VCaP (cell line): ENCODE measurements at regions not wholly inside any gene's neighbourhood (a gene's known extent, or its start where the extent isn't known, plus 50 kb on each side); places are given as distances from the start of the nearest gene placed in this dataset.

Experiments
- H3K27ac ChIP-seq: fragments of 450-650 bp; 2 replicates; pipeline ENCODE4 v1.5.1; 2017
- TF ChIP-seq, protein P1 (sequence below): fragments of 450-650 bp; conservative IDR thresholded peaks from 2 replicates; pipeline ENCODE4 v1.5.1; 2017; ENCODE audit warnings: mild to moderate bottlenecking, moderate library complexity

DNA sequence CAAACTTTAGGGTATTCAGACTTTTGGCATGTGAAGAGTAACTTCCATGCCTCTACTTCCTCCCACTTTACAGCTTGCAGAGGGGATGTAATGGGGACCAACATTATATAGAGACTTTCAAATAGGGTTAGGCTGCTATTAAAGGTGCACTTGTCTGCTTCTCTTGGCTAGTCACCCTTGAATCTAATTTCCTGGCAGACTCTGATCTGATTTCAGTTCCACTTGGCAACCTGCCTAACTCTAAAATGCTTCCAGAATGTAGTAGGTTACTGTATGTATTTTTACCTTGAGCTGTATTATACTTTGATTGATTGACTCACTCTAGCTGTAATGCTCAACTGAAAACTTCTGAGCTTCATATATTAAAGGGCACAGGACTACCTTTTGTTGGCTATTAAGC, 693.4 kb downstream of the KCTD16 start:
- TF ChIP-seq, protein P1, sequence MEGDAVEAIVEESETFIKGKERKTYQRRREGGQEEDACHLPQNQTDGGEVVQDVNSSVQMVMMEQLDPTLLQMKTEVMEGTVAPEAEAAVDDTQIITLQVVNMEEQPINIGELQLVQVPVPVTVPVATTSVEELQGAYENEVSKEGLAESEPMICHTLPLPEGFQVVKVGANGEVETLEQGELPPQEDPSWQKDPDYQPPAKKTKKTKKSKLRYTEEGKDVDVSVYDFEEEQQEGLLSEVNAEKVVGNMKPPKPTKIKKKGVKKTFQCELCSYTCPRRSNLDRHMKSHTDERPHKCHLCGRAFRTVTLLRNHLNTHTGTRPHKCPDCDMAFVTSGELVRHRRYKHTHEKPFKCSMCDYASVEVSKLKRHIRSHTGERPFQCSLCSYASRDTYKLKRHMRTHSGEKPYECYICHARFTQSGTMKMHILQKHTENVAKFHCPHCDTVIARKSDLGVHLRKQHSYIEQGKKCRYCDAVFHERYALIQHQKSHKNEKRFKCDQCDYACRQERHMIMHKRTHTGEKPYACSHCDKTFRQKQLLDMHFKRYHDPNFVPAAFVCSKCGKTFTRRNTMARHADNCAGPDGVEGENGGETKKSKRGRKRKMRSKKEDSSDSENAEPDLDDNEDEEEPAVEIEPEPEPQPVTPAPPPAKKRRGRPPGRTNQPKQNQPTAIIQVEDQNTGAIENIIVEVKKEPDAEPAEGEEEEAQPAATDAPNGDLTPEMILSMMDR, result no peak
- H3K27ac ChIP-seq, result no peak overlapping the region

DNA sequence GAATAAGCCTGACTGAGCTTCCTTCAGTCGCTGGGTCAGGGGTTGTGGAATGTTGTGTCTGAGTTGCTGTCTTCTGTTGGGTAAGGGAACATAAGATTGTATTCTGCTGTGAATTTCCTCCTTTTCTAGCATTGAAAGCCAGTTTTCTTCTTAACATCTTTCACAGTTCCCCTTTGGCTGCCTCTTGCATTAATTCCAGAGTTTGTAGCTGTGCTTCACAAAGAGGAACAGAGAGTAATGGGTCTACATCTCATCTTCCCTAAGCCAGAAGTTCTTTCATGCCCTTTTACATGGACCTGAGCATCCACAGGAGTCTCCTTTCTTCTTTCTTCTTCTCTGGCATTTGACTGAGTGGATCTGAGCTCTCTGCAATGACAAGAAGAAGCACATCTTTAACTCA, 686.8 kb downstream of the KCTD16 start:
- TF ChIP-seq, protein P1, result no peak
- H3K27ac ChIP-seq, result peak overlapping the region; percentile 71

DNA sequence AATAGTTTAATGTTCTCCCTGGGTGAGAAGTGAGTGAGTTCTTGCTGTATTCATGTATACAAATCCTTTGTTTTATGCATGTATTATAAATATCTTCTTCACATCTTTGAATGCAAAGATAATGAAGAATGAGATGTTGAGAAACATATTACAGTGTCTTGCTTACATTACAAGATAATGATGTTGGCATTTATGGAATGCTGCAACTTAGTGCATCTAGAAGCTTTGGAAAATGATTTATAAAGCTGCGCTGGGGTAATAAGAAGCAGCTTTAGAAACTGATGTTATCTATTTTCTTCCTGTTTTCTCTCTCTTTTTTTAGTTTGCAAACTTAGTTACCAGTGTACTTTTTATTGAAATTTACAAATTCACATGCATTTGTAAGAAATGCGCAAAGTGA, 673.4 kb downstream of the KCTD16 start:
- TF ChIP-seq, protein P1, result no peak

DNA sequence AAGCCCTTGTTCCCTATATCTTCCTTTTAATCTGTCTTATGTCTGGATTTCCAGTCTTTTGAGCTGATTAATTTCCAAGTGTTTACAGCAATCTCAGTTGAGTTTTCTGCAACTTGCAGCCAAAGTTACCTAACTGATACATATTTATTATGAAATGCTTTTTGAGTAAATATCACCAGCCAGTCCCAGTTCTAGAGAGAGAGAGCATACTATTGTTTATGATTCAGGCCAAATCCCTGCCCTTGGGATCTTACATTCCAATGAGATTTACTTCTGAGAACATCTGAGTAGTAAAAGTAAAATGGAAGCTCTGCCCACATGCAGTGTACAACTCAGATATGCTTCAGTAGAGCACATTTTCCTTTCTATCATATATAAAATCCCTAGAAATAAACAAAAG, 661.7 kb downstream of the KCTD16 start:
- TF ChIP-seq, protein P1, result no peak
- no peak overlapping the region for H3K27ac ChIP-seq

More for the DNA sequence above, 673.4 kb downstream of the KCTD16 start:
- no peak overlapping the region for H3K27ac ChIP-seq

- H3K27ac ChIP-seq, result no peak overlapping the region
- TF ChIP-seq, protein P1, result no peak
Observed at GRCh38 chr5:144831650-144832049, 661.0 kb downstream of the KCTD16 start.

GRCh38 chr5:144822503-144822902, 651.8 kb downstream of the KCTD16 start:
- H3K27ac ChIP-seq, result no peak overlapping the region
- TF ChIP-seq, protein P1, result no peak

- H3K27ac ChIP-seq, result no peak overlapping the region
Observed at GRCh38 chr5:144820278-144820677, 649.6 kb downstream of the KCTD16 start.

More at GRCh38 chr5:144820278-144820677, 649.6 kb downstream of the KCTD16 start:
- TF ChIP-seq, protein P1, result no peak
